GM12874 (cell line): ENCODE measurements at regions not wholly inside any gene's neighbourhood (a gene's known extent, or its start where the extent isn't known, plus 50 kb on each side); places are given as distances from the start of the nearest gene placed in this dataset.

ENCODE experiments used
- CTCF ChIP-seq: IDR thresholded peaks from 2 replicates; pipeline ENCODE4 v1.5.1; 2011; ENCODE audit warnings: low read depth, mild to moderate bottlenecking, control low read depth, low read length, moderate library complexity; ENCODE audit not compliant: insufficient read depth

GRCh38 chr13:88945793-88946192, 1274.6 kb downstream of the SLITRK5 start:
- no peak for TF ChIP-seq CTCF

GRCh38 chr13:88948501-88948900, 1277.3 kb downstream of the SLITRK5 start:
- no peak for TF ChIP-seq CTCF

GRCh38 chr13:88958821-88959220, 1287.7 kb downstream of the SLITRK5 start:
- no peak for TF ChIP-seq CTCF

GRCh38 chr13:88976466-88976865, 1305.3 kb downstream of the SLITRK5 start:
- TF ChIP-seq CTCF: no peak

- no peak for TF ChIP-seq CTCF
Measured at GRCh38 chr13:88978607-88979006, 1307.4 kb downstream of the SLITRK5 start.

GRCh38 chr13:88979465-88980175, 1308.4 kb downstream of the SLITRK5 start:
- no peak for TF ChIP-seq CTCF

- no peak for TF ChIP-seq CTCF
Measured at GRCh38 chr13:89003656-89004055, 1332.5 kb downstream of the SLITRK5 start.
